ENCODE measurements at regions not wholly inside any gene's neighbourhood (a gene's known extent, or its start where the extent isn't known, plus 50 kb on each side); places are given as distances from the start of the nearest gene placed in this dataset.
A peak's percentile ranks its signal among the peaks of the same experiment; 100 is the strongest.

DNA sequence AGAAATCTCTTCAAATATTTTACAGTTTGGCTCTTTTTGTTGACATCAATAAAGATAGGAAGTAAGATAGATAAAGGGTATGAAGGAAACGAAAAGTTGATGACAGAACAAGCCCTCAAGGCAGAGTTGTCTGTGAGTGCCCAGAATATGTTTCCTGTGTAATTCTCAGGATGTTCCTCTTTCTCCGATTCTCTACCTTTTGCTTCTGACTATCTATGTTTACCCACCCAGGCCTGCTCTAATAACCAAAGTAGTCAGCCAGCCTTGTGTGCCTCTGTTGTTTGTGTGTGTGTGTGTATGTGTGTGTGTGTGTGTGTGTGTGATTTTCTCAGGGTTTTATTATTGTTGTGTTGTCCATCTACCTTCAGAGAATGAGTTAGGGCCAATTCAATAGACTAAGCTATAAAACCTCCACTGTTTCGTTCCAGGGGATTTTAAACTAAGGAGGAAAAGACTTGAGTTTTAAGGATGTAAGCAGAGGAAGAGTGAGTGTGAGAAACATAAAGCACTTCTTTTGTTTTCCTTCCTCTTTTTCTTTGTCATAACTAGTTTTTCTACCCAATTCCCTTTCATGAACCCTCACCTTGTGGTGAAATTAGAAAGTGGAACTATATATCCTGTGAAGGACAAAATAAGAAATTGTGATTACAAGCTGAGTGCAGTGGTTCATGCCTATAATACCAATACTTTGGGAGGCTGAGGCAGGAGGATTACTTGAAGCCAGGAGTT is 627.4 kb upstream of the NR5A2 start:
- ChIA-PET RAD21 (ENCODE audit: unreplicated experiment) (interaction anchor here (1.0 kb wide), 1 partner anchor 48 kb away, joined by 3 read pairs; no protein-coding TSS in a partner anchor), POLR2A (interaction anchor here (0.6 to 0.7 kb wide), 2 partner anchors 534 to 1484 kb away, joined by 3 read pairs; no protein-coding TSS in a partner anchor), CTCF (no interaction called here), SMC1A (ENCODE audit: uncharacterized antibody, unreplicated experiment) (no interaction called here)
- in situ Hi-C loops (cut with MboI) (no loop called here), intact Hi-C loops (cut with micrococcal nuclease; ENCODE audit: unreplicated experiment) (loop anchor here (5.0 kb wide), 1 partner anchor 128 kb away; no protein-coding TSS in a partner anchor)
- 0% methylated on average over 3 of the region's 3 CpGs for WGBS (ENCODE audit: insufficient coverage, insufficient replicate concordance, low lambda C conversion rate, missing lambda C conversion rate)
- no peak overlapping the region for H3K9ac ChIP-seq (ENCODE audit: control insufficient read depth, insufficient read depth, low read length)
- H3K4me3 ChIP-seq, result no peak overlapping the region
- ATAC-seq (peak; percentile 88), FAIRE-seq (no peak), DNase-seq (ENCODE audit: low read depth, low spot score) (peak; percentile 56)
- no peaks in the 10 kb centered on the region for H3K9me3 ChIP-seq (replicated peaks; ENCODE audit: control insufficient read depth, insufficient read depth, low read length)
- H2AFZ ChIP-seq (ENCODE audit: control insufficient read depth, low read depth, low read length), result peak overlapping the region; percentile 46
- H3K4me2 ChIP-seq (ENCODE audit: control insufficient read depth, insufficient read depth), result peak overlapping the region; percentile 77
- H4K20me1 ChIP-seq (ENCODE audit: control insufficient read depth, insufficient read depth), result no peaks in the 10 kb centered on the region
- peak overlapping the region; percentile 46 for H3K27ac ChIP-seq (ENCODE audit: control insufficient read depth, insufficient read depth)
- no TSS peak for BruUV-seq (replicated peaks)
- no peaks in the 10 kb centered on the region; the same call in 1 of the 2 replicates for H3K4me1 ChIP-seq (ENCODE audit: control insufficient read depth, insufficient read depth, low read length)
- no peaks in the 10 kb centered on the region for H3K79me2 ChIP-seq (ENCODE audit: control insufficient read depth, insufficient read depth, low read length)
- no peaks in the 10 kb centered on the region for H3K27me3 ChIP-seq (replicated peaks in 1 of 2; ENCODE audit: control insufficient read depth in 2 of 2, insufficient read depth in 2 of 2, low read length in 1 of 2)
- no peaks in the 10 kb centered on the region for H3K36me3 ChIP-seq (ENCODE audit: control insufficient read depth in 2 of 2, insufficient read depth in 2 of 2, low read length in 1 of 2)
- TF ChIP-seq, protein P1, sequence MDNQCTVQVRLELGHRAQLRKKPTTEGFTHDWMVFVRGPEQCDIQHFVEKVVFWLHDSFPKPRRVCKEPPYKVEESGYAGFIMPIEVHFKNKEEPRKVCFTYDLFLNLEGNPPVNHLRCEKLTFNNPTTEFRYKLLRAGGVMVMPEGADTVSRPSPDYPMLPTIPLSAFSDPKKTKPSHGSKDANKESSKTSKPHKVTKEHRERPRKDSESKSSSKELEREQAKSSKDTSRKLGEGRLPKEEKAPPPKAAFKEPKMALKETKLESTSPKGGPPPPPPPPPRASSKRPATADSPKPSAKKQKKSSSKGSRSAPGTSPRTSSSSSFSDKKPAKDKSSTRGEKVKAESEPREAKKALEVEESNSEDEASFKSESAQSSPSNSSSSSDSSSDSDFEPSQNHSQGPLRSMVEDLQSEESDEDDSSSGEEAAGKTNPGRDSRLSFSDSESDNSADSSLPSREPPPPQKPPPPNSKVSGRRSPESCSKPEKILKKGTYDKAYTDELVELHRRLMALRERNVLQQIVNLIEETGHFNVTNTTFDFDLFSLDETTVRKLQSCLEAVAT (IDR thresholded peaks at IDR 0.05), result 0 out of 2 replicates have a peak, but pooled peaks have one; percentile 29
- TF ChIP-seq MEF2B (IDR thresholded peaks at IDR 0.05; ENCODE audit: partially characterized antibody, poor library complexity, severe bottlenecking) (no peak), ZZZ3 (IDR thresholded peaks at IDR 0.05; ENCODE audit: control insufficient read depth, insufficient read length, low read depth) (no peak), NR2F1 (conservative IDR thresholded peaks at IDR 0.05) (no peak), HCFC1 (IDR thresholded peaks at IDR 0.05; ENCODE audit: low read length) (no peak), SMC3 (IDR thresholded peaks at IDR 0.05; ENCODE audit: borderline replicate concordance, low read length) (no peak), POLR2A (IDR thresholded peaks at IDR 0.05; ENCODE audit: low read depth, low read length) (no peak), CBX5 (IDR thresholded peaks at IDR 0.05; ENCODE audit: low read depth) (0 out of 2 replicates have a peak, but pooled peaks have one; percentile 26), CREM (IDR thresholded peaks at IDR 0.05; ENCODE audit: low read depth) (no peak), SRF (IDR thresholded peaks at IDR 0.05; ENCODE audit: low read depth in 2 of 2, low read length in 2 of 2) (no peak), SUPT20H (IDR thresholded peaks at IDR 0.05; ENCODE audit: borderline replicate concordance, control insufficient read depth, low read depth, low read length) (no peak), HDGF (IDR thresholded peaks at IDR 0.05) (0 out of 2 replicates have a peak, but pooled peaks have one; percentile 31), TARDBP (IDR thresholded peaks at IDR 0.05; ENCODE audit: borderline replicate concordance) (no peak), BMI1 (IDR thresholded peaks at IDR 0.05; ENCODE audit: borderline replicate concordance) (peak; percentile 48; the same call in 1 of the 2 replicates), POU2F2 (IDR thresholded peaks at IDR 0.05; ENCODE audit: borderline replicate concordance, low read depth, low read length) (no peak), NR2C2 (IDR thresholded peaks at IDR 0.05; ENCODE audit: borderline replicate concordance, control insufficient read depth, insufficient read length, low read depth) (no peak), POLR2AphosphoS5 (IDR thresholded peaks at IDR 0.05; ENCODE audit: low read length) (no peak), ZNF207 (IDR thresholded peaks at IDR 0.05; ENCODE audit: borderline replicate concordance) (no peak)
- TF ChIP-seq, protein P2, sequence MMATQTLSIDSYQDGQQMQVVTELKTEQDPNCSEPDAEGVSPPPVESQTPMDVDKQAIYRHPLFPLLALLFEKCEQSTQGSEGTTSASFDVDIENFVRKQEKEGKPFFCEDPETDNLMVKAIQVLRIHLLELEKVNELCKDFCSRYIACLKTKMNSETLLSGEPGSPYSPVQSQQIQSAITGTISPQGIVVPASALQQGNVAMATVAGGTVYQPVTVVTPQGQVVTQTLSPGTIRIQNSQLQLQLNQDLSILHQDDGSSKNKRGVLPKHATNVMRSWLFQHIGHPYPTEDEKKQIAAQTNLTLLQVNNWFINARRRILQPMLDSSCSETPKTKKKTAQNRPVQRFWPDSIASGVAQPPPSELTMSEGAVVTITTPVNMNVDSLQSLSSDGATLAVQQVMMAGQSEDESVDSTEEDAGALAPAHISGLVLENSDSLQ (IDR thresholded peaks at IDR 0.05), result no peak
- TF ChIP-seq, protein P3, sequence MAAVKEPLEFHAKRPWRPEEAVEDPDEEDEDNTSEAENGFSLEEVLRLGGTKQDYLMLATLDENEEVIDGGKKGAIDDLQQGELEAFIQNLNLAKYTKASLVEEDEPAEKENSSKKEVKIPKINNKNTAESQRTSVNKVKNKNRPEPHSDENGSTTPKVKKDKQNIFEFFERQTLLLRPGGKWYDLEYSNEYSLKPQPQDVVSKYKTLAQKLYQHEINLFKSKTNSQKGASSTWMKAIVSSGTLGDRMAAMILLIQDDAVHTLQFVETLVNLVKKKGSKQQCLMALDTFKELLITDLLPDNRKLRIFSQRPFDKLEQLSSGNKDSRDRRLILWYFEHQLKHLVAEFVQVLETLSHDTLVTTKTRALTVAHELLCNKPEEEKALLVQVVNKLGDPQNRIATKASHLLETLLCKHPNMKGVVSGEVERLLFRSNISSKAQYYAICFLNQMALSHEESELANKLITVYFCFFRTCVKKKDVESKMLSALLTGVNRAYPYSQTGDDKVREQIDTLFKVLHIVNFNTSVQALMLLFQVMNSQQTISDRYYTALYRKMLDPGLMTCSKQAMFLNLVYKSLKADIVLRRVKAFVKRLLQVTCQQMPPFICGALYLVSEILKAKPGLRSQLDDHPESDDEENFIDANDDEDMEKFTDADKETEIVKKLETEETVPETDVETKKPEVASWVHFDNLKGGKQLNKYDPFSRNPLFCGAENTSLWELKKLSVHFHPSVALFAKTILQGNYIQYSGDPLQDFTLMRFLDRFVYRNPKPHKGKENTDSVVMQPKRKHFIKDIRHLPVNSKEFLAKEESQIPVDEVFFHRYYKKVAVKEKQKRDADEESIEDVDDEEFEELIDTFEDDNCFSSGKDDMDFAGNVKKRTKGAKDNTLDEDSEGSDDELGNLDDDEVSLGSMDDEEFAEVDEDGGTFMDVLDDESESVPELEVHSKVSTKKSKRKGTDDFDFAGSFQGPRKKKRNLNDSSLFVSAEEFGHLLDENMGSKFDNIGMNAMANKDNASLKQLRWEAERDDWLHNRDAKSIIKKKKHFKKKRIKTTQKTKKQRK (IDR thresholded peaks at IDR 0.05; ENCODE audit: low read depth, low read length), result no peak
